GM04503 (cell line): ENCODE measurements at regions not wholly inside any gene's neighbourhood (a gene's known extent, or its start where the extent isn't known, plus 50 kb on each side); places are given as distances from the start of the nearest gene placed in this dataset.

Experiments
- DNase-seq: peaks from one replicate; pipeline ENCODE4 v3.0.0-alpha.2; 2012; ENCODE audit warnings: low read depth

DNA sequence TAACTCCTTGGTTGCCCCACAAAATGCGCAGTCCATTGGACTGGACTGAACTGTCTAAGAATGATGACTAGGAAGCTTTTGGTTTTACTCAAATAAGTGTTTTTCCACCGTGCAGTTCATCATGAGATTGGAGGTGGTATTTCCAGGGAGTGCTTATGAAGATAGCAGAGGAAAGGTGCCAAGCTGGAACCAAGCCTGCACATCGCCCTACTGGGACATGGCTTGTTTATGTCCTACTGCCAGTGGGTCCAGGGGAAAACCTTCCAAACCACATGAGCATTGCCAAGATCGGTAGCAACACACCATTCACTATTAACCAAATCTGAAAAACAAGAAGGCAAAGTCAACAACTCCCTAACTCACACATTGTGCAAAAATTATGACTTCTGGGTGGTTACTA lies 54.7 kb upstream of the DSCAM start:
- no peak for DNase-seq

DNA sequence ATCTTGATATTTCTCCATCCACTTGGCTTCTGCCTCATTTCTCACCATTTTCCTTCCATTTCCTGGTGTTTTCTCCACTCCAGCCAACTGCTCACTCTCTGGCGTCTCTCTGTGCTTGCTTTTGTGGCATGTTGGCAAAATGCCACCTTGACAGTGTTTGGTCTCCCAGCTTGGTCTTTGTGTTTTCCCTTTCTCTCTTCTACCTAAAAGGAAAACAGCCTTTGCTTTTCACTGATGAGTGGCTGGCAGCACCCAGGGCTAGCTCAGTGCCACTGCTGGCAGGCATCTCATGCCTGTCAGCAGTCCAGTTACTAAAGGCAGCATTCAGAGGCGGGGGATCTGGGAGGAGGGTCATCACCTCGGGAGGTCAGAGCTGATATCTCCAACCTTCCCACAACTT lies 55.3 kb upstream of the DSCAM start:
- DNase-seq = no peak

DNA sequence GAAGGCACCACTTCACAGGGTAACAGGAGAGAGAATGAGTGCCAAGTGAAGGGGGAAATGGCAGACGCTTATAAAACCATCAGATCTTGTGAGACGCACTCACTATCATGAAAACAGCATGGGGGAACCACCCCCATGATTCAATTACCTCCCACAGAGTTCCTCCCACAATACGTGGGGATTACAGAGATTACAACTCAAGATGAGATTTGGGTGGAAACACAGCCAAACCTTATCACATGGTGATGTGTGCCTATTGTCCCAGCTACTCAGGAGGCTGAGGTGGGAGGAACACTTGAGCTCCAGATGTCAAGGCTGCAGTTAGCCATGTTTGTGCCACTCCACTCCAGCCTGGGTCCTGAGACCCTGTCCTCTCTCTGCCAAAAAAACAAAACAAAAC lies 56.0 kb upstream of the DSCAM start:
- DNase-seq = no peak

DNA sequence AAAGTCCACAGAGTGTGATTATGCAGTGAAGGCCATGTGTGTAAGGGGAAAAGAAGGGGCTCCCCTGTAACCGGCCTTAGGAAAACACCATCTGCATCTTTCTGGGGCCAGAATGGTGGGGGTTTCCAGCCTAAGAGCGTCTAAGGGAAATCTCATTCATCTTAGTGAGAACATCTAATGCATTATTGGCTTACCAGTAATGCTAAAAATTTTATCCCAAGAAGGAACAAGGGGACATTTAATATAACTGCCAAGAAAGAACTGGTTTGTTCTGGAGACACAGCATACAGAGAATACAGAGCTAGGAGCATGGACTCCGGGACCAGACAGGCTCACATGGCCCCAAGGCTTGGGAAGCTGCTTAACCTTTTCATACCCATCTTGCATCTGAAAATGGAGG lies 58.3 kb upstream of the DSCAM start:
- no peak for DNase-seq

DNA sequence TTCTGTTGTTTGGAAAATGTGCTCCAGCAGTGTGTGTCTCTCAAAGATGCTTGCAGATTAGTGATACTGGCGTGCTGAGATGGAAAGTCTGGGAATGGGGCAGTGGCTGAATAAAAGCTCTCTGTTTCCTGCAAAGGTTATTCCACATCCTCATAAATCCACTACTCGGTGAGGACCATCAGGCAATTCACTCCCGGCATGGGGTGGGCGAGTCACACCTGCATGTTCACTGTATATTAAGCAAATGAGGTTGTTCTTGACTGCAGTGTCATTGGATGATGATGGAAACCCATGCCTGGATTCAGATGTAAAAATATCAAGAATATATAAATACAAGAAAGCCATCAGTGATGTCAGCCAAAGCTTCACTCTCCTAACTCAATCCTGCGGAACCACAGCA lies 65.4 kb upstream of the DSCAM start:
- no peak for DNase-seq

DNA sequence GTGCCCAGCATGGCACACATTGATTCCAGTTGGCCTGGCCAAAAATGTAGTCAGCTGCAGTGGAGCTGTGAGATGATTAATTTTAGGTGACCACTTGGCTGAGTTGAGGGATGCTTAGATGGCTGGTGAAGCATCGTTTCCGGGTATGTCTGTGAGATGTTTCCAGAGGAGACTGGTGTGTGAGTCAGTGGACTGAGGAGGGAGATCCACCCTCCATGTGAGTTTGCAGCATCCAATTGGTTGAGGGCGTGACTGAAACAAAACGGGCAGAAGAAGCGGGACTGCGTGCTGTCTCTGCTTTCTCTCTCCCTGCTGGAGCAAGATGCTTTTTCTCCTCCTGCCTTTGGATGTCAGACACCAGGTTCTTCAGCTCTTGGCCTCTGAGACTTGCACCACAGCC lies 68.2 kb upstream of the DSCAM start:
- no peak for DNase-seq

DNA sequence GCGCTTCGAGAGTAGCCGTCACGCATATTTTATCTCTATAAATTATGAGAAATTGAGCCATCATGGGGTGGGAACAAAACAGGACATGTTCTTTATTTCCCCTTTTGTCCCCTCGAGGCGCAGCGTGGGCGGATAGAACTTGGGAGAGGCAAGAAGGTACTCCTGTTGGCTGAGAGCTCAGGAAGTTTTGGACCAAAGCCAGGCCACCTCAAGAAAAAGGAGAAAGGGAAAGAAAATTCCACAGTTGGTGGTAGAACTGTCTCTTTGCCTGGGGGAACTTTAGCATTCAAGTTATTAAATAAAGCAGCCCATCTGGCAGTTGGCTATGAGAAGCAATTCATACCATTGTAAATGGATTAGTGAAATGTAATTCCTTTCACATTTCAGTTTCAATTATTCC lies 76.4 kb upstream of the DSCAM start:
- no peak for DNase-seq

DNA sequence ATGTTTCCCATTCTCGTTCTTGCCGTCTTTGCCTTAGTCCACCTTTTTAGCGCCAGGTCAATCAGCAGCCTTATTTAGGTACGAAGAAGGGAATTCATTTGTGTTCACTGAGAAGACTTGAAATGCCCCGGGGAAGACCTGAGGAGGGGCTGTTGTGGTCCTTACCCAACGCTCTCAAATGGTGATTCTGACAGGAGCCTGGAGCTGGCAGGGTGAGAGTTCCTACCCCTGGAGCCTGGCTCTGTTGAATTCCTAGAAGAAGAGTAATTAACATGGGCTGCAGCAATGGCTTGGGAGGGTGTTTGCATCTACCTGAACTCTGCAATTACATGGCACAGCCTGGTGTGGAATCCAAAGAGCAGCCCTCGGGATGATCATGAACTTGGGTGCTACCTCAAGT lies 76.9 kb upstream of the DSCAM start:
- no peak for DNase-seq

DNA sequence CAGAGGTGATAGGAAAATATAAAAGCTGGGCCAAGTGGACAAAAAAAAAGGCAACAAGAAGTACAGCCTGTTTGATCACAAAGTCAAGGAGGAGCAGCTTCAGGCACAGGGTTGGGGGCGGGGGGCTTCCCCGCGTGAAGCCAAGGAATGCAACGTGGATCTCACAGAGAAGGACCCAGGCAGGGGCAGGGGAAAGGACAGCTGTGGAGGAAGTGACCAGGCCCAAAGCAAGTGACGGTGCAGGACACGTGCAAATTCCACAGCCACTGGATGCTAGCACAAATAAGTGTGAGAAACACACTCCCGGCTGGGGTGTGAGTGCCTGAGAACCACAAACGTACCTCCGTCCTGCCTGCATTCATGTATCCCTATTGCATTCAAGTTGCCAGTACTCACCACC lies 77.7 kb upstream of the DSCAM start:
- DNase-seq = no peak

DNA sequence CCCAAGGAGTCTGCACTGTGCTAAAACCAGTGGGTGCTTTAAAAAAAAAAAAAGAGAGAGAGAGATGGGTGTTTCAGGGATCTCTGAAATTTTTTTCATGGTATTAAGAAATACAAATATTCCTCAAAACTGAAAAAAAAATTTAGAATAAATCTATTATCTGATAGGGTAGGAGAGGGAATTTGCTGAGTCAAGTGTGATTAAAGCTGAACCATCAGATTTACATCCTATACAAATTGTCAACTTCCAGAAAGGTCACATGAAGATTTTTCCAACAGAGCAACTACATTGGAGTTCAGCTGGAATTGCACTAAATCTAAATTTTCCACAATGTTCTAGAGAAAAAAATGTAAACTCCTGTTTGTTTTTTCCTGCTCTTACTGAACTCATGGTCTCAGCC lies 79.3 kb upstream of the DSCAM start:
- no peak for DNase-seq

DNA sequence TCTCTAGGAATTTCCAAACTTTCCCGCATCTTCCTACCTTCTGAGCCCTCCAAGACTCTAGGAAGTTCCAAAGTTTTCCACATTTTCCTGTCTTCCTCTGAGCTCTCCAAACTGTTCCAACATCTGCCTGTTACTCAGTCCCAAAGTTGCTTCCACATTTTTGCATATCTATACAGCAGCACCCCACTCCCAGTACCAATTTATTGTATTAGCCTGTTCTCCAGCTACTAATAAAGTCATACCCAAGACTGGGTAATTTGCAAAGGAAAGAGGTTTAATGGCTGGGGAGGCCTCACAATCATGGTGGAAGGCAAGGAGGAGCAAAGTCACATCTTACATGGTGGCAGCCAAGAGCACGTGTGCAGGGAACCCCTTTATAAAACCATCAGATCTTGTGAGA lies 82.9 kb upstream of the DSCAM start:
- no peak for DNase-seq

DNA sequence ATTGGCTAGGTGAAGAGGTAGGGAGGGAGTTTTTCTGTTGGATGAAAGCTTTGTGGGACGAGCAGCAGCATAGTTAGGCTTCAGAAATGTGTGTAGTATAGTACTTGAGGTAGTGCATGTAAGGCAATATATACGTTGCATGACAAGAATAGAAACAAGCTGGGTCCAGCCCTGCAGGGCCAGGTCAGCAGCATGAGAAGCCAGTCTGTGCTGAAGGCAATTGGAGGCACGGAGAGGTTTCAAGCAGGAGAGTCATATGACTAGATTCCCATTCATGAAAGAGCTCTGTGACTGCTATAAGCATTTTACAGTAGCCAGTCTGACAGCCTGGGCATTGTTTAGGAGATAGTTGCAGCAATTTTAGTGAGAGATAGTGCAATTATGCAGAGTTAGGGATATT lies 84.2 kb upstream of the DSCAM start:
- DNase-seq = no peak

DNA sequence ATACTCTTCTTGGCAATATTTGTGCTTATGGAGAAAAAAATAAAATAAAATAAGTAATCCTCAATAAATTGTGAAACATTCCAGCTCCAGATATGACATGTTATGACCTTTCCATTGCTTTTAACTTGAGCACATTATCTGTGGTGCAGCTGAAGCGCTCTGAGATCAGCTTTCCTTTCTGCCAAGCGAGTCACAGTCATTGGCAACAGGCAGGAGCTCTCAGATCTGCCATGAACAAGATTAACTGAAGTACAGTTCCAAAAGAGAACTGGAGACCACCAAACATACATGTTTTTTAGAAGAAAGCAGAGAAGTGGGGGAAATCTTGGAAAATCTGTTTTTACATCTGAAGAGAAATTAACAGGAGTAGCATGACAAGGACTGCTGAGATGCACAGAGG lies 89.2 kb upstream of the DSCAM start:
- DNase-seq = no peak

DNA sequence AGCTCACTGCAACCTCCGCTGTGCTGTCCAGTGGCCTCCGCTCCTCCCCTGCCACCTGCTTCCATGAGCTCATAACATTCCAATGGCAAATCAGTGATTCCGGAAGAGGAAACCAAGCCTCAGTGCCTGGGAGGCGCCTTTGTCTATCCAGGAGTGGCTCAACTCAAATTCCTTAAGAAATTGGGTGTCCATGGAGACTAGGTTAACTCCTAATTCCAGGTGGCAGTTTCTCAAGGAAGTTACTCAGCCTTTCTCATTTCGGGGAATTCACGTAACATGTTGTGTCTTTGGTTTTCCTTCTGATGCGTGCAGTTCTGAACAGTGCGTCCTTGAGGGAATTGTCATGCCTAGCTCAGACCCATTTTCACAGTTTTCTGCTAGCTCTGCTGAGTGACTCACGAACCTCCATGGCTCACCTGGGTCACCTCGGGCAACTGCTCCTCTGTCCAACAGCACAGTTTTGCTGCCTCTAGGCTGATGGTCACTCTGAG lies 89.9 kb upstream of the DSCAM start:
- DNase-seq = no peak

DNA sequence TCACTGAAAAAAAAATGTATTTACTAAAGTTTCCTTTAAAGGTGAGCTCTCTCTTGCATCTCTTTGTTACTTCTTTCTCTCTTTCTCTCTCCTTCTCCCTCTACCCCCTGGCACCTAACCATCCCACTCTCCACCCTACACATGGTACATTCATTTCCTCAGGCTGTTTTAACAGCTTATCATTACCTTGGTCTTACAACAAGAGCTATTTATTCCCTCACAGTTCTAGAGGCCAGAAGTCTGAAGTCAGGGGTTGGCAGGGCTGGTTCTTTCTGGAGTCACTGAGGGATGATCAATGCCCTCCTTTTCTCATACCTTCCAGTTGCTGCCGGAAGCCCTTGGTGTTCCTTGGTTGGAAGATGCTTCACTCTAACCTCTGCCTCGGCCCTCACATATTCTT lies 91.1 kb upstream of the DSCAM start:
- DNase-seq = no peak

DNA sequence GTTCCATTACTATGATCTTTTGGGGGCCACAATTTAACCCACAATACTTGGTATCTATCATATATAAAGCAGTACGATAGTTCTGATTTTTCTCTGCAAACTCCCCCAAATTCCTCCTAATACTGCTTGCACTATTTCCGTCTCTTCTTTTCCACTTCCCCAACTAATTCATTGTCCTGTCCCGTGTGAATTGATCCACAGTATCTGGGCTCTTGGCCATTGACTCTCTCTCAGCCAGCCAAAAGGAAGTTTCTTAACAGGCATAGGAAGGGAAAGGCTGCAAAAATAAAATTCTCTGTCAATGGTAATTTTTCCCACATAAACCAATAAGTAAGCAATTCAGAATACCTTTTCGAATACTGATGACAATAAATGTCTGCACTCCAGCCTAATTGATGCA lies 91.7 kb upstream of the DSCAM start:
- DNase-seq = no peak

DNA sequence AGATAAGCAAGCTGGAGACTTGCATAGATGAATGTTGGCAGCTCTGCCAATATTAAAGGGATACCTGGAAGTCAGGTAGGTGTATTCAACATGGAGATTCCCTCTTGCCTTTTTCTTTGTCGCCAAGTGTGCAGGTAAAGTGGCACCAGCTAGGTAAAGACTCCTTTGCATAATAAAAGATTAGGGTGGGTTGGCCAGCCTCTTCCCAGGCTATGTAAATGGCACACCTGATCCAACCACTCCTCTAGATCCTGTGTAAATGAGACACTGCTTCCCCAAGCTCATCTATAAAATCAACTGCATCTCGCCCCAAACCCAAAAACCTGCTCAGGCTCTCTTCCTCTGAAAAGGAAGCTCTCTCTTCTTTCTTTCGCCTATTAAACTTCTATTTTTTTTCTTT lies 100.8 kb upstream of the DSCAM start:
- DNase-seq = no peak

DNA sequence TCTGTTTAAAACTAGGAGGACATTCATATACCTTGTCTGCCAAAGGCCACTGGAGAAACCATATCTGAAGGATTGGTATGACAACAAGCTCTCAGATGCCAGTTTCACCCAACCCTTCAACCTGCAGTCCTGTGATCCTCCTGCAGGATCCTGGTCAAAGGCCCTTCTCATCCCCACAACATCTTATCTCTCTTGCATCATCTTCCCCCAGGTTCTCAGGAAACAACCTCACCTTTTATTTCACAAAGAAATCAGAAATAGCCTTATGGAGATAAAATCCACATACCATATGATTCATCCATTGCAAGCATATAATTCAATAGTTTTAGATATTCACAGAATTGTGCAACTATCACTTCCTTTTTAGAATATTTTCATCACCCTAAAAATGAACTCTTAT lies 104.0 kb upstream of the DSCAM start:
- DNase-seq = no peak

DNA sequence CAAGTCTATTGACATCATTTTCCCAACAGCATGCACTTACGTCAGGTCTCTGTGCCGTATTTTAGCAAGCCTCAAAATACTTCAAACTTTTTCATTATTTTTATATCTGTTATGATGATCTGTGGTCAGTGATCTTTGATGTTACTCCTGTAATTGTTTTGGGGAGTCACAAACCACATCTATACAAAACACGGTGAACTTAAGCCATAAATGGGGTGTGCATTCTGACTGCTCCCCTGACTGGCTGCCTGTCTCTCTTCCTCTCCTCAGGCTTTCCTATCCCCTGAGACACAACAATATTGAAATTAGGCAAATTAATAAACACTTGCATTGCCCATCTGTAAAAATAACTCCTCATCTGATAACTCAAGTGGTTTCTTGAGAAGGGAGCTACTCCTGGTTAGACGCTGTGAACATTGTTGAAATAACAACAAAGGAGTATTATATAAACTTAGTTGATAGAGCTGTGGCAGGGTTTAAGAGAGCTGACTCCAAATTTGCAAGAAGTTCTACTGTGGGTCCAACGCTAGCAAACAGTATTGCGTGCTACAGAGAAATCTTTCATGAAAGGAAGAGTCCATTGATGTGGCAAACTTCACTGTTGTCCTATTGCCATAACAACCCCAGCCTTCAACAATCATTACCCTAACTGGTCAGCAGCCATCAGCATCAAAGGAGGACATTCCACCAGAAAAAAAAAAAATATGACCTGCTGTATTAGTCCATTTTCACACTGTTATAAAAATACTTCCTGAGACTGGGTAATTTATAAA lies 105.8 kb upstream of the DSCAM start:
- DNase-seq = no peak

DNA sequence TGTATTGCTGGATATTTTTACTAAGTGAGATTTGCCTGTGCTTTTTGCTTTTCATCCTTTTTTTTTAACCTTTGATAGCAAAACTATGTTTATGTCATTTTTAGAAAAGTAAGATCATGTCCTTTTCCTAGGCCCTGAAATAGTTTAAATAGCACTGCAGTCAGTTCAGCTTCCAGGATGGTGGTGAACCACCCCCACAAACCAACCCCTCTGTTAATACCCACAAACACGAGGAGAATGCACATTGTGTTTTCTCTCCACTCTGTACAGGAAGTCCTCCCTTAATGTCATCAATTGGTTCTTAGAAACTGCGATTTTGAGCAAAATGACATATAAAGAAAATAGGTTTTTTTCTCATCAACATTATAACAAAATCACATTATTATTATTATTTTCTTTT lies 117.7 kb upstream of the DSCAM start:
- DNase-seq = no peak

DNA sequence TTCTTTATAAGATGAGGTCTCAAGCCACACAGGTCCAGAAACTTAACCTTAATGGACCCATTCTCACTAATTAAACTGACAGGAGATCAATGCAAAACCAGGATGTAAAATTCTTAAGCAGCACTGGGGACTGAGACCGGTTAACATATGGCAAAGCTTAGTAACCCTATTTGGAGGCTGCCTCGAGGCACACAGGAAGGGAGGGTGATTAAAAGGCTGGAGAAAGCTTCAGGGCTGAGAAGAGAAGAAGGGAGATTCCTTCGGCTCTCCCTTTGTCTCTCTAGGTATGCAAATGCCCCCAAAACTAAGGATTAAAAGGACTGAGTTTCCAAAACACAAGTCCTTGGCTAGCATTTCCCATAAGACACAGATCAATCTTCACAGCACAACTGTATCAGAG lies 120.8 kb upstream of the DSCAM start:
- DNase-seq = no peak

DNA sequence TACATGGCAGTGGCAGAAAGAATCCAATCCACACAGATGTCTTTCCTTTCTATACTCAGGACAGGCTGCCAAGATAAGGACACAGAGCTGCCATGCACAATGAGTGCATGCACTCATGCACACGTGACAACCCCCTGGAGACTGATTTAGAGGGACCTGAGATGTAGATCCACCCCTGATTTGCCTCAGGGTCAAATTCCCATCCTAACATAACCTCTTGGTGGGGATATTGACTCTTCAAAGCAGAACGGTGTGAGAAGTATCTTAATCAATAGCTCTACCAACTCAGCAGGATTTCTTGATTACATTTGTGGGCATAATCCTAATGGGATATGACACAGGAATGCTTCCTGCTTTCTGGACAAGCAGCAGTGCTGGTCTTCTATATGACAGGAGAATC lies 125.2 kb upstream of the DSCAM start:
- no peak for DNase-seq

DNA sequence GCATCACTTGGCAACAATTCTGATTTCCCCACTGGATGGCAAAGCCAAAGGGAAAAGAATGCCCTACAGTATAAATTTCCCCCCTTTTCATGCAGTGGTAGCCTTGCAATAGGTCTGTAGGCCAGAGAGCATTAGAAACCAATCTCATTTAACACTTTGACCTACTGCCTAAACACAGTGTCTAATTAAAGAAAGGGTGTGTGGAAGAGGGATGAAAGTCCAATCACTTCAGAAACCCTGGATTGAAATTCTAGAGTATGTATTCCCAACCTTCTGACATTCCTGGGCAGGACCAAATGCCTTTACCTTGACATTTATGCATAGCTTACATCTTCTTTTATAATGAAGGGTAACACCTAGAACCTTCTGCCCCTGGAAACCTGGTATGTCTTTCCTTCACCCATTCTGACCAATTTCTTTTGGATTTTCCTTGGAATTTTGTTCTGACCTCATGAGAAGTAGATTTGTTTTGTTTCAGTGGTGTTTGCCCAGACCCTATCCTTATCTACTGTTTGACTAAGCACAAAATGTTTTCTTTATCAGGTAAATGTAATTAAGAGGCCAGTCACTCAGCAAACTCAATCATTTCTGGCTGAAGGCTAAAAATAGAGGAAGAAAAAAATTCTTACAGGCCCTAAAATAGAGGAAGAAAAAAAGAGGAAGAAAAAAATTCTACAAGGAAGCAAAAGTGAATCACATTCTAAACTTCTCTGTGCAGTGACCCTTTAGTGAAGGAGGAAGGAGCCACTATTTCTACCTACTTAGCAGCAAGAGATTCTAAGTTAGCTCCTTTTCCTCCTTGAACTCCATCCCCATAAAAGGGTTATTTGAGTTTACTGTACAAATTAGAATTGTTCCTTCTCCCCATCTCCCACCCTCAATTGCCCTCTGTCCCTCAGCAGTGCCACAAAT lies 129.5 kb upstream of the DSCAM start:
- no peak for DNase-seq

DNA sequence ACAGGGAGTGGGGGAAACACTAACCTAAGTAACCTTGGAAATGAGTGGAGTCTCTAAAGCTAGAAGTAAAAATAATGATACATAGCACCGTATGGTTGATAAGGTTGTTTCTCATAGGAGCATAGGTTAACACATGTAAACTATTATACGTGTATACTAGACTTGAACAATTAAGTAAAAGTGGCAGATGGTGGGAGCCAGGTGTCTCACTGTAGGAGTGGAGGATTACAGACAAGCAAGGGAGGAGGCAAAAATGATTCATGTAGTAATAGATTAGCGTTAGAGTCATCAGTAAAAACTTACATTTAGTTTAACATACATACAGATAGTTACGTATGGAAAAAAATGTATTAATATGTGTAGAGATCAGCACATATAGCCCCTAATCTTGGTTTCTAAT lies 138.4 kb upstream of the DSCAM start:
- no peak for DNase-seq
